ENCODE measurements at regions not wholly inside any gene's neighbourhood (a gene's known extent, or its start where the extent isn't known, plus 50 kb on each side); places are given as distances from the start of the nearest gene placed in this dataset.

DNA sequence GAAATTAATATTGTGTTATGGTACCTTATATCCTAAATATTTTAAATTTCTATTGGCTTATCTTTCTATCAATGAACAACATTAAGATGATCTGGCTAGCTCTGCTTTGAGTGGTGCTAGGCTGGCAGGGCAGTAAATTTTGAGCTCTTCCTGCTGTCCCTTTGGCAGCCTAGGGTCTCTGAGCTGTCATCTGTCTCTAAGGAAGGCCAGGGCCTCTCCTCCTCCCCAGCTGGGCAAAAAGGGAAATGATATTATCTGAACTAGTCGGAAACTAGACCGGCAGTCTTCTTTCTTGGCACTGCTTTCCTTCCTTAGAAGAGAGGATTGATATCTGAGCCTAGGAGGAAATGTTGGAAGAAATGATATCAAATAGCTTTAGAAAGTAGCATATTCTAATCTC is 176.7 kb upstream of the BTBD3 start:
- TF ChIP-seq ISL1 (CRISPR knock-in tag; IDR thresholded peaks at IDR 0.05) (no peak), OSR1 (CRISPR knock-in tag; IDR thresholded peaks at IDR 0.05) (no peak), ARNTL (CRISPR knock-in tag; IDR thresholded peaks at IDR 0.05; ENCODE audit: borderline replicate concordance, low read depth) (no peak), SNAI2 (CRISPR knock-in tag; IDR thresholded peaks at IDR 0.05) (no peak), RARB (CRISPR knock-in tag; IDR thresholded peaks at IDR 0.05) (no peak), ZFP3 (CRISPR knock-in tag; IDR thresholded peaks at IDR 0.05) (no peak)
- TF ChIP-seq, protein P1, sequence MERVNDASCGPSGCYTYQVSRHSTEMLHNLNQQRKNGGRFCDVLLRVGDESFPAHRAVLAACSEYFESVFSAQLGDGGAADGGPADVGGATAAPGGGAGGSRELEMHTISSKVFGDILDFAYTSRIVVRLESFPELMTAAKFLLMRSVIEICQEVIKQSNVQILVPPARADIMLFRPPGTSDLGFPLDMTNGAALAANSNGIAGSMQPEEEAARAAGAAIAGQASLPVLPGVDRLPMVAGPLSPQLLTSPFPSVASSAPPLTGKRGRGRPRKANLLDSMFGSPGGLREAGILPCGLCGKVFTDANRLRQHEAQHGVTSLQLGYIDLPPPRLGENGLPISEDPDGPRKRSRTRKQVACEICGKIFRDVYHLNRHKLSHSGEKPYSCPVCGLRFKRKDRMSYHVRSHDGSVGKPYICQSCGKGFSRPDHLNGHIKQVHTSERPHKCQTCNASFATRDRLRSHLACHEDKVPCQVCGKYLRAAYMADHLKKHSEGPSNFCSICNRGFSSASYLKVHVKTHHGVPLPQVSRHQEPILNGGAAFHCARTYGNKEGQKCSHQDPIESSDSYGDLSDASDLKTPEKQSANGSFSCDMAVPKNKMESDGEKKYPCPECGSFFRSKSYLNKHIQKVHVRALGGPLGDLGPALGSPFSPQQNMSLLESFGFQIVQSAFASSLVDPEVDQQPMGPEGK (CRISPR knock-in tag; IDR thresholded peaks at IDR 0.05; ENCODE audit: borderline replicate concordance): no peak
- TF ChIP-seq, protein P2, sequence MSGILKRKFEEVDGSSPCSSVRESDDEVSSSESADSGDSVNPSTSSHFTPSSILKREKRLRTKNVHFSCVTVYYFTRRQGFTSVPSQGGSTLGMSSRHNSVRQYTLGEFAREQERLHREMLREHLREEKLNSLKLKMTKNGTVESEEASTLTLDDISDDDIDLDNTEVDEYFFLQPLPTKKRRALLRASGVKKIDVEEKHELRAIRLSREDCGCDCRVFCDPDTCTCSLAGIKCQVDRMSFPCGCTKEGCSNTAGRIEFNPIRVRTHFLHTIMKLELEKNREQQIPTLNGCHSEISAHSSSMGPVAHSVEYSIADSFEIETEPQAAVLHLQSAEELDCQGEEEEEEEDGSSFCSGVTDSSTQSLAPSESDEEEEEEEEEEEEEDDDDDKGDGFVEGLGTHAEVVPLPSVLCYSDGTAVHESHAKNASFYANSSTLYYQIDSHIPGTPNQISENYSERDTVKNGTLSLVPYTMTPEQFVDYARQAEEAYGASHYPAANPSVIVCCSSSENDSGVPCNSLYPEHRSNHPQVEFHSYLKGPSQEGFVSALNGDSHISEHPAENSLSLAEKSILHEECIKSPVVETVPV (CRISPR knock-in tag; IDR thresholded peaks at IDR 0.05): no peak
- TF ChIP-seq, protein P3, sequence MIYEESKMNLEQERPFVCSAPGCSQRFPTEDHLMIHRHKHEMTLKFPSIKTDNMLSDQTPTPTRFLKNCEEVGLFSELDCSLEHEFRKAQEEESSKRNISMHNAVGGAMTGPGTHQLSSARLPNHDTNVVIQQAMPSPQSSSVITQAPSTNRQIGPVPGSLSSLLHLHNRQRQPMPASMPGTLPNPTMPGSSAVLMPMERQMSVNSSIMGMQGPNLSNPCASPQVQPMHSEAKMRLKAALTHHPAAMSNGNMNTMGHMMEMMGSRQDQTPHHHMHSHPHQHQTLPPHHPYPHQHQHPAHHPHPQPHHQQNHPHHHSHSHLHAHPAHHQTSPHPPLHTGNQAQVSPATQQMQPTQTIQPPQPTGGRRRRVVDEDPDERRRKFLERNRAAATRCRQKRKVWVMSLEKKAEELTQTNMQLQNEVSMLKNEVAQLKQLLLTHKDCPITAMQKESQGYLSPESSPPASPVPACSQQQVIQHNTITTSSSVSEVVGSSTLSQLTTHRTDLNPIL (CRISPR knock-in tag; IDR thresholded peaks at IDR 0.05; ENCODE audit: low read depth): no peak
- TF ChIP-seq, protein P4, sequence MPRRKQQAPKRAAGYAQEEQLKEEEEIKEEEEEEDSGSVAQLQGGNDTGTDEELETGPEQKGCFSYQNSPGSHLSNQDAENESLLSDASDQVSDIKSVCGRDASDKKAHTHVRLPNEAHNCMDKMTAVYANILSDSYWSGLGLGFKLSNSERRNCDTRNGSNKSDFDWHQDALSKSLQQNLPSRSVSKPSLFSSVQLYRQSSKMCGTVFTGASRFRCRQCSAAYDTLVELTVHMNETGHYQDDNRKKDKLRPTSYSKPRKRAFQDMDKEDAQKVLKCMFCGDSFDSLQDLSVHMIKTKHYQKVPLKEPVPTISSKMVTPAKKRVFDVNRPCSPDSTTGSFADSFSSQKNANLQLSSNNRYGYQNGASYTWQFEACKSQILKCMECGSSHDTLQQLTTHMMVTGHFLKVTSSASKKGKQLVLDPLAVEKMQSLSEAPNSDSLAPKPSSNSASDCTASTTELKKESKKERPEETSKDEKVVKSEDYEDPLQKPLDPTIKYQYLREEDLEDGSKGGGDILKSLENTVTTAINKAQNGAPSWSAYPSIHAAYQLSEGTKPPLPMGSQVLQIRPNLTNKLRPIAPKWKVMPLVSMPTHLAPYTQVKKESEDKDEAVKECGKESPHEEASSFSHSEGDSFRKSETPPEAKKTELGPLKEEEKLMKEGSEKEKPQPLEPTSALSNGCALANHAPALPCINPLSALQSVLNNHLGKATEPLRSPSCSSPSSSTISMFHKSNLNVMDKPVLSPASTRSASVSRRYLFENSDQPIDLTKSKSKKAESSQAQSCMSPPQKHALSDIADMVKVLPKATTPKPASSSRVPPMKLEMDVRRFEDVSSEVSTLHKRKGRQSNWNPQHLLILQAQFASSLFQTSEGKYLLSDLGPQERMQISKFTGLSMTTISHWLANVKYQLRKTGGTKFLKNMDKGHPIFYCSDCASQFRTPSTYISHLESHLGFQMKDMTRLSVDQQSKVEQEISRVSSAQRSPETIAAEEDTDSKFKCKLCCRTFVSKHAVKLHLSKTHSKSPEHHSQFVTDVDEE (CRISPR knock-in tag; IDR thresholded peaks at IDR 0.05): no peak
